ENCODE measurements at regions not wholly inside any gene's neighbourhood (a gene's known extent, or its start where the extent isn't known, plus 50 kb on each side); places are given as distances from the start of the nearest gene placed in this dataset.

DNA sequence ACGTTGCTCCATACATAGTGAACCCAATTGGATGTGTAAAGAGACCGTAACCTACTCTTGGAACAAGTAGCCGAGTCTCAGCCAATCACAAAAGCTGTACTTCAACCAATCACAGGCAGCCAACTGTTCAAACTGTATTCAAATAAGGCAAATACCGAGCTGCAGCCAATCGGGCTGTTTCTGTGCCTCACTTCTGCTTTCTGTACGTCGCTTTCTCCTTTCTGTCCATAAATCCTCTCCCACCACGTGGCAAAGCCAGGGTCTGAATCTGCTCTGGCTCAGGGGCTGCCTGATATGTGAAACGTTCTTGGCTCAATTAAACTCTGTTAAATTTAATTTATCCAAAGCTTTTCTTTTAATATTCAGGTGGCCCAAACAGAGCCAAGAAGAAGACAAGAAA is 210.3 kb downstream of the URB2 start:
- Mint-ChIP-seq H3K9me3 (no peaks in the 10 kb centered on the region), H3K27ac (no peak overlapping the region), H3K4me1 (ENCODE audit: low read depth) (no peaks in the 10 kb centered on the region), H3K27me3 (ENCODE audit: low read depth) (peaks cover 13% of the 10 kb centered on the region), H3K4me3 (no peak overlapping the region), H3K36me3 (ENCODE audit: low read depth) (no peaks in the 10 kb centered on the region)
- CTCF ChIA-PET, result no interaction called here
- no peak for DNase-seq
- intact Hi-C loops (cut with micrococcal nuclease), result no loop called here

DNA sequence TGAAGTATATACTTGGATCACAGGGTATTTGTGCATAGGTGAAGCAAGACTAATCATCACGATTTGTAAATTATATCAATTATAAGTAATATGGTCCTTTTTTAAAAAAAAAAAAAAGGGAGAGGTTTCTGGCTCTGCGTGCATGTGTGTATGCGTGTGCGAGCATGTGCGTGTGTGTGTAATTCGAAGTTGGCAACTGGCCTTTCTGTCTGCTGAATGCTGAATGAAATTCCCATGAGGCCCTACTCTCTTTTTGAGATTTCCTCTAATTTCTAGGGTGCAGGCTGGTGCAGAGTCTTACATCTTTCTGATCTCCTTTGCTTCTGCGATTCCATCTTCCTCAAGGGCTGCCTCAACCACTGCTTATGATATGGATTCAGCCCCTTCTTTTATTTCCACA is 212.2 kb downstream of the URB2 start:
- Mint-ChIP-seq H3K4me3 (no peak overlapping the region), H3K27ac (no peak overlapping the region), H3K4me1 (ENCODE audit: low read depth) (no peaks in the 10 kb centered on the region), H3K36me3 (ENCODE audit: low read depth) (no peaks in the 10 kb centered on the region), H3K9me3 (no peaks in the 10 kb centered on the region), H3K27me3 (ENCODE audit: low read depth) (peaks cover 9% of the 10 kb centered on the region)
- CTCF ChIA-PET, result no interaction called here
- intact Hi-C loops (cut with micrococcal nuclease), result no loop called here
- no peak for DNase-seq

DNA sequence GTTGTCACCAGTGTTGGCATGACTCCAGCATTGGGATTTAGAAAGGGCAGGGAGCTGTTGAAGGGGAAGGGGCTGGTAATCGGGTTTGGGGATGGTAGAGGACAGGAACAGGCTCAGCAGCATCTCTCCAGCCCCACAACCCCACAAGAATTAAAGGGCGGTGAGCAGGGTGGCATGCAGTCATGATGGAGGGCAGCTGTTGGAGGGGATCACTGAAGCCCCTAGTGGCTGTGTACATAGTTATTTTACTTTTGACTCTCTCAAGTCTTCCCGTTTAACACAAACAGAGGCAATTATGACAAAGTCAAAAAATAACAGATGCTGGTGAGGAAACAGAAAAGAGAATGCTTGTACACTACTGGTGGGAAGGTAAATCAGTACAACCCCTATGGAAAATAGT is 213.8 kb downstream of the URB2 start:
- no peak for DNase-seq
- Mint-ChIP-seq H3K4me1 (ENCODE audit: low read depth) (no peaks in the 10 kb centered on the region), H3K36me3 (ENCODE audit: low read depth) (no peaks in the 10 kb centered on the region), H3K27me3 (ENCODE audit: low read depth) (peaks cover 15% of the 10 kb centered on the region), H3K9me3 (no peaks in the 10 kb centered on the region), H3K27ac (no peak overlapping the region), H3K4me3 (no peak overlapping the region)
- CTCF ChIA-PET, result interaction anchor here (0.6 kb wide), 1 partner anchor 190 kb away, joined by 3 read pairs; no protein-coding TSS in a partner anchor
- intact Hi-C loops (cut with micrococcal nuclease), result loop anchor here (10.0 kb wide), 1 partner anchor 325 kb away; no protein-coding TSS in a partner anchor

DNA sequence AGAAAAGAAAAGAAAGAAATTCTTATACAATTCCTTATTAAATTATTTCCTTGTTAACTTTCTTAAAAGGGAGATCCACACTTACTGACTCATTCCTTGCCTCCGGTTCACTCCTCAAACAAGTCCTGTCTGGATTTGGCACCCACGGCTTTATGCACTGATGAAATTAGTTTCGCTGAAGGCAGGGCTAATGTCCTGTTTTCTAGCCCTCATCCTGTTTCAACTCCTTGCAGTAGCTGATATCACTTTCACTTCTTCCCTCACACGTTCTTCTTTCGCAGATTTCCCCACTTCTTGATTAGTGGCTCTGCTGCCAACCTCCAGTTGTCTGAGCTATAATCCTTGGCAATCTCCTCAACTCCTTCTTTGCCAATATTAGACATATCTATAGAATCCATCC is 215.2 kb downstream of the URB2 start:
- no peaks in the 10 kb centered on the region for H3K36me3 Mint-ChIP-seq (ENCODE audit: low read depth)
- intact Hi-C loops (cut with micrococcal nuclease), result loop anchor here (10.0 kb wide), 1 partner anchor 324 kb away; no protein-coding TSS in a partner anchor
- no peak for DNase-seq
- no peak overlapping the region for H3K4me3 Mint-ChIP-seq
- CTCF ChIA-PET, result interaction anchor here (0.6 kb wide), 1 partner anchor 170 kb away, joined by 3 read pairs; no protein-coding TSS in a partner anchor
- H3K27me3 Mint-ChIP-seq (ENCODE audit: low read depth), result peaks cover 9% of the 10 kb centered on the region
- H3K27ac Mint-ChIP-seq, result no peak overlapping the region
- no peaks in the 10 kb centered on the region for H3K9me3 Mint-ChIP-seq
- H3K4me1 Mint-ChIP-seq (ENCODE audit: low read depth), result no peaks in the 10 kb centered on the region

DNA sequence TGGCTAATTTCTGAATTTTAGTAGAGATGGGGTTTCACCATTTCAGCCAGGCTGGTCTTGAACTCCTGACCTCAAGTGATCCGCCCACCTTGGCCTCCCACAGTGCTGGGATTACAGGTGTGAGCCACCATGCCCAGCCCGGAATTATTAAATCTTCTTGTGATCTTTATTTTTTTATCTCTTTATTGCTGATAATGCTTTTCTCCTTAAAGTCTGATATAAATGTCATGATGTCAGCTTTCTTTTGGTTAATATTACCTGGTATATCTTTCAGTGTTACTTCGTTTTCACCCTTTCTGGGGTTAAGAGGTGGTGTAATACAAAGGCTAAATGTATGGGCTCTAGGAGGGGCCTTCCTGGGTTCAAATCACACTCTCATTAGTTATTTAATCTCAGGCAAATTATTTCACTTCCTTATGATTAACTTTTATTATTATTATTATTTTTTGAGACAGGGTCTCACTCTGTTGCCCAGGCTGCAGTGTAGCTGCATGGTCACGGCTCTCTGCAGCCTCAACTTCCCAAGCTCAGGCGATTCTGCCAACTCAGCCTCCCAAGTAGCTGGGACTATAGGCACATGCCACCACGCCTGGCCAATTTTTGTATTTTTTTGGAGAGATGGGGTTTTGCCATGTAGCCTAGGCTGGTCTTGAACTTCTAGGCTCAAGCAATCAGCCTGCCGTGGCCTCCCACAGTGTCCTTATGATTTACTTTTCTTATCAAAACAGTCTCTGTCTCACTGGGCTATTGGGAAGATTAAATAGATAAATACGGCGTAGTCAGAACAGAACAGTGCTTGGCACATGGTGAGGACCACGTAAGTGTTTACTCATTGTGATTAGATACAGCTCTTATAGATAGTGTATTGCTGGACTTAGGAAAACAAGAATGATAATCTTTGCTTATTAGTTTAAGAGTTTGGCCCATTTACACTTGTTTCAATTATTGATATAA is 216.5 kb downstream of the URB2 start:
- DNase-seq, result no peak
- H3K4me1 Mint-ChIP-seq (ENCODE audit: low read depth), result no peaks in the 10 kb centered on the region
- peaks cover 9% of the 10 kb centered on the region for H3K27me3 Mint-ChIP-seq (ENCODE audit: low read depth)
- H3K27ac Mint-ChIP-seq, result no peak overlapping the region
- H3K9me3 Mint-ChIP-seq, result no peaks in the 10 kb centered on the region
- H3K36me3 Mint-ChIP-seq (ENCODE audit: low read depth), result no peaks in the 10 kb centered on the region
- CTCF ChIA-PET, result no interaction called here
- intact Hi-C loops (cut with micrococcal nuclease), result loop anchor here (10.0 kb wide), 1 partner anchor 322 kb away; no protein-coding TSS in a partner anchor
- H3K4me3 Mint-ChIP-seq, result no peak overlapping the region

DNA sequence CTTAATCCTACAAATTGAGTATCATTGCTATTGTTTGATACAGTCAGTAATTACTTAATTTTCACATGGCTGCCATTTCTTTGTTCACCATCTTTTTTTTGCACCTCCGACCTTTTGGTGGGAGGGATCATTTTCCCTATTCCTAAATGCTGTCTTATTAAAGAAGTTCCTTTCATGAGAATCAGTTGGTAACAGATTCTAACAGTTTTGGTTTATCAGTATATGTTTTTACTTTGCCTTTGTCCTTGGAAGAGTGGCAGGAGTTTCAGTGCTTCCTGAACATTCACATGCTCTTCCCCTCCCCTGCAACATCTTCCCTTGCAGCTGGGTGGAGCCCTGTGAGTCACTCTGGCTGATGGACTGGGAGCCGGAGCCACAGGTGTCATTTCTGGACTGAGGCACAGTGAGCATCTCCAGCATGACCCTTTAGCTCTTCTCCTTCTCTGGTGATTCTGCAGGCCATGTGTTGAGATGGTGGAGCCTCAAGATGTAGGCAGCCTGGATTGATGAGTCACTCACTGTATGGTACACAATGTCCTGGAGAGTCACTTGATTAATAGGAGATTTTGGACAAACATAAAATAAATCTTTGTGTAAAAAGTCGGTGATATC is 217.7 kb downstream of the URB2 start:
- H3K27ac Mint-ChIP-seq, result no peak overlapping the region
- CTCF ChIA-PET, result no interaction called here
- H3K9me3 Mint-ChIP-seq, result no peaks in the 10 kb centered on the region
- H3K27me3 Mint-ChIP-seq (ENCODE audit: low read depth), result peaks cover 6% of the 10 kb centered on the region
- peak; percentile 13 for DNase-seq
- H3K4me1 Mint-ChIP-seq (ENCODE audit: low read depth), result no peaks in the 10 kb centered on the region
- no peaks in the 10 kb centered on the region for H3K36me3 Mint-ChIP-seq (ENCODE audit: low read depth)
- H3K4me3 Mint-ChIP-seq, result no peak overlapping the region
- intact Hi-C loops (cut with micrococcal nuclease), result loop anchor here (10.0 kb wide), 1 partner anchor 321 kb away; no protein-coding TSS in a partner anchor

DNA sequence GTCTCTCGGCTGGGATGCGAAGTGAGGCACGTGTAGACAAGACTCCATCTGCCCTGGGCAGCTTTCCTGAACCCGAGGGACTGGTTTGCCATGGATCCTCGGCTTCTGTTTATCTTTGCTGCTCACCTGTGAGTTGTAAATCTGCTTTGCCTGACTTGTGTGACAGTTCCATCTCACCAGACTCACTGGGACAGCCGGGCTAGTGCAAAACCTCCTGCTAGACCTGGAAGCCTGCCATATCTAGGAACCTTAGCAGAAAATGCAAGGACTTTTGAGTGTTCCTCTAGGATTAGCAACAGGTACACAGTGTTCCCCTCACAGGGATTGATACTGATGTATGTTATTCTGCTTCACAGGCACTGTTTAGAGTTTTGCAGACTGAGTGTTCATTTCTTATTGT is 218.6 kb downstream of the URB2 start:
- Mint-ChIP-seq H3K9me3 (no peaks in the 10 kb centered on the region), H3K27ac (no peak overlapping the region), H3K36me3 (ENCODE audit: low read depth) (no peaks in the 10 kb centered on the region), H3K4me1 (ENCODE audit: low read depth) (no peaks in the 10 kb centered on the region), H3K27me3 (ENCODE audit: low read depth) (peaks cover 6% of the 10 kb centered on the region), H3K4me3 (no peak overlapping the region)
- CTCF ChIA-PET, result no interaction called here
- DNase-seq, result no peak
- intact Hi-C loops (cut with micrococcal nuclease), result loop anchor here (10.0 kb wide), 1 partner anchor 320 kb away; no protein-coding TSS in a partner anchor

DNA sequence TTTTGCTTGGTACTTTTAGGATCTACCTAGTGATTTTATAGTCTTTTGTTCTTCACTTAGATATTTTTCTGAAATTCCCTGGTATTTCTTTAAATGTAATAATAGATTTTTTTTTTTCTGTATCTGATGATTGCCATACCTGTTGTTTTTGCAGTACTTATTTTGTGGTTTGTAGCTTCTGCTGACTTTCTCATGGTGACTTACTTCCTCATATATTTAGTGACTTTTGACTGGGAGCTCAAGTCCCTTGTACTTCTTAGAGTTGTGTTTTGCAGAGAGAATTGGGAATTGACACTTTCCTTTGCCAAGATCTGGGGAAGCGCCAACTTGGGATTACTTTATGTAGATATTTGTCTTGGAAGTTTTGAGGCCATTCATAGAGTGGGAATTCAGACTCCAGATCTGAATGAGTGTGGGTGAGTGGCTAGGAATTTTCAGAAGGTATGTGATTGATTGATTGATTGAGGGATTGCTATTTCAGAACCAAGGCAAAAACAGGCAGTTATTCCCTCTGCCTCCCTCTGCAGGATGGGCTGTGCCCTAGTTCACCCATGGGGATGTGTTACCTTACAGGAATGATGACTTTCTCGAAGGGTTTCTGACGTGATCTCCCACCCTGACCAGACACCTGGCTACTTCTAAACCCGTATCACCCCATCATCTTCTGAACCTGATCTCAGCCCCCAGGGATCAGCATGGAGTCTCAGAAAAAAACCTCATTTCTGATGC is 219.5 kb downstream of the URB2 start:
- CTCF ChIA-PET, result no interaction called here
- intact Hi-C loops (cut with micrococcal nuclease), result loop anchor here (10.0 kb wide), 1 partner anchor 319 kb away; no protein-coding TSS in a partner anchor
- no peaks in the 10 kb centered on the region for H3K36me3 Mint-ChIP-seq (ENCODE audit: low read depth)

DNA sequence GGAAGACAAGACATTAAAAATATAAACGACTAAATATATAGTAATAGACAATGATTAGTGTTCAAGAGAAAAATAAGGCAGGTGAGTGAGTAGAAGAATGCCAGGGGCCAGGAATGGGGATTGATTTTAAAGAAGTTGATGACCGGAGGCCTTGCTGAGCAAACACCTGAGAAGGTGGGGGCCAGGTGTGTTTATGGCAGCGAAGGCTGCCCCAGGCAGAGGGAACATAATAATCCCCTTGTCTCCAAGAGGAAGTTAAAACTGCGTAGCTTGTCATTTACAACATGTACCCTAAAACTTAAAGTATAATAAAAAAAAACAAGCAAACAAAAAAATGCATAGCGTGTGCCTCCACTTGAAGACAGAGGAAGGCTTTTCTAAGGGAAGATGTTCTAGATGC is 220.3 kb downstream of the URB2 start:
- DNase-seq, result no peak
- Mint-ChIP-seq H3K9me3 (no peaks in the 10 kb centered on the region), H3K4me1 (ENCODE audit: low read depth) (no peaks in the 10 kb centered on the region), H3K27ac (no peak overlapping the region), H3K4me3 (no peak overlapping the region), H3K27me3 (ENCODE audit: low read depth) (peaks cover 6% of the 10 kb centered on the region), H3K36me3 (ENCODE audit: low read depth) (no peaks in the 10 kb centered on the region)
- intact Hi-C loops (cut with micrococcal nuclease), result loop anchor here (10.0 kb wide), 1 partner anchor 318 kb away; no protein-coding TSS in a partner anchor
- CTCF ChIA-PET, result no interaction called here

More for the DNA sequence above, 219.5 kb downstream of the URB2 start:
- H3K27me3 Mint-ChIP-seq (ENCODE audit: low read depth), result peaks cover 6% of the 10 kb centered on the region
- no peak overlapping the region for H3K4me3 Mint-ChIP-seq
- no peak for DNase-seq
- H3K9me3 Mint-ChIP-seq, result no peaks in the 10 kb centered on the region
- H3K27ac Mint-ChIP-seq, result no peak overlapping the region
- no peaks in the 10 kb centered on the region for H3K4me1 Mint-ChIP-seq (ENCODE audit: low read depth)

DNA sequence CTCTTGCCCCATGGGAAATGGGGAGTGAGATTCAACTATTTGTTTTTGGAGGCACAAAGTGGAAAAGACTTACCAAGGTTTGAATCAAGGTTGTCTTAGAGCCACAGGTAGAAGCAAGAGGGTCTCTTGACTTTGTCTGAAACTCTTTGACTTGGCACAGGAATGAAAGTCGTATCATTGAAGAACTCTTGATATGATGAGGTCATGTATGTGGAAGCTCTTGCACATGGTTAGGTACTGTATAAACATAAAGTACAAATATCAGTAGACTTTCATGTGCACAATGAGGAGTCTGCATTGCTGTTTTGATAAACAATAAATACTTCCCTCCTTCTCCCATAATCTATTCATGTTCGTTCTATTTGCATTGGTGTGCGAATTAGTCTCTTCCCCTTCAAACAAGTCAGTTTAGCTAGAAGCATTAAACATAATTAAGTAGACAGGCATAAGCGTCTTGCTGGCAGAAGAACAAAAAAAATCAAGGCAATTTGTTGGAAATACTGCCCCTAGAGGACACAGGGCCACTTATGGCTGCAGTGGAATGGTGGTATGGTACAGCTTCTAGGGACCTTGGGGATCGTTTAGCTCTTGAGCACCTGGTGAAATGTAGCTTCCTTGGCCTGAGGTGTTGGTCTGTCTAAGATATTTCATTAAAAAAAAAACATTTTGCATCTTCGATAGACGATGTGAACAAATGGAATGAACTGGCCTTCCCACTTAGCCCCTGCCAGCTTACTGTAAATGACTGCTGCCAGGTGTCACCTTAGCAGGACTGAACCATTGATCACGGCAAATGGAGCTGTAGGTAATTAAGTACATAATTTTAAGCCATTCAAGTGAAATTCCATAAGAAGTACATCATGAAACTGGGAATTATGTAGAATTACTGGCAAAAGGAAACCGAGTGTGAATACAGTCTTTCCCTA is 218.0 kb upstream of the GALNT2 start:
- Mint-ChIP-seq H3K4me3 (no peak overlapping the region), H3K27me3 (ENCODE audit: low read depth) (peaks cover 3% of the 10 kb centered on the region), H3K4me1 (ENCODE audit: low read depth) (no peaks in the 10 kb centered on the region), H3K27ac (no peak overlapping the region), H3K9me3 (no peaks in the 10 kb centered on the region), H3K36me3 (ENCODE audit: low read depth) (no peaks in the 10 kb centered on the region)
- CTCF ChIA-PET, result interaction anchor here (0.6 to 1.6 kb wide), 12 partner anchors 10 to 917 kb away, joined by 3 to 5 read pairs (median 3); no protein-coding TSS in a partner anchor
- DNase-seq, result peak; percentile 21
- intact Hi-C loops (cut with micrococcal nuclease), result loop anchor here (2.0 to 10.0 kb wide), 2 partner anchors 188 to 316 kb away; no protein-coding TSS in a partner anchor

DNA sequence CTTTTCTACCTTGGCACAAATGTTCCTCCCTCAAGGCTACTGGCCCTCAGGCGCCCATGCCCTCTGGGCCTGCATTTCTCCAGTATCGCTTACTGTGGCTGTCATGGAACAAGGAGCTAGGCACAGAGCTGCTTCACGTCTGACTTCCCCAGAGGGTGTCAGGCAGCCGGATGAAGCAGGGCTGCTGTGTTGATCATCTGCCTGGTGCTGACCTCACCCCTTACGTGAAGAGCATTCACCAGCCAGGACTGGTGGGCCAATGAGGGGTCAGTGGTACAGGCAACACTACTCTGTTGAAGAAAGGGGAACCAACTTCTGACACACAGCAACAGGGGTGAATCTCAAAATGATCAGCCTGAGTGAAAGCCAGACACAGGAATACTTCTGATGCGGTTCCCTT is 215.5 kb upstream of the GALNT2 start:
- CTCF ChIA-PET, result interaction anchor here (0.6 kb wide), 1 partner anchor 271 kb away, joined by 3 read pairs; no protein-coding TSS in a partner anchor
- H3K4me3 Mint-ChIP-seq, result no peak overlapping the region
- intact Hi-C loops (cut with micrococcal nuclease), result loop anchor here (10.0 kb wide), 1 partner anchor 203 kb away; no protein-coding TSS in a partner anchor

More for the DNA sequence above, 215.5 kb upstream of the GALNT2 start:
- Mint-ChIP-seq H3K9me3 (no peaks in the 10 kb centered on the region), H3K36me3 (ENCODE audit: low read depth) (no peaks in the 10 kb centered on the region), H3K27me3 (ENCODE audit: low read depth) (no peaks in the 10 kb centered on the region), H3K4me1 (ENCODE audit: low read depth) (peaks cover 9% of the 10 kb centered on the region), H3K27ac (no peak overlapping the region)
- DNase-seq, result no peak
